ENCODE measurements at regions not wholly inside any gene's neighbourhood (a gene's known extent, or its start where the extent isn't known, plus 50 kb on each side); places are given as distances from the start of the nearest gene placed in this dataset.

- no peaks in the 10 kb centered on the region for H3K36me3 Mint-ChIP-seq
- H3K9me3 Mint-ChIP-seq: no peaks in the 10 kb centered on the region
- H3K4me3 Mint-ChIP-seq: no peak overlapping the region
- no peak for ATAC-seq
- peaks cover 0 to 5% of the 10 kb centered on the region in 2 donors for H3K27me3 Mint-ChIP-seq
- H3K4me1 Mint-ChIP-seq (ENCODE audit: low read depth in 2 of 2): no peaks in the 10 kb centered on the region
- H3K27ac Mint-ChIP-seq: no peak overlapping the region
- no peak for DNase-seq (ENCODE audit: low spot score)
These were observed 131.9 kb downstream of the ASB1 start for GRCh38 chr2:238558456-238559099.

- Mint-ChIP-seq H3K27me3 (no peaks in the 10 kb centered on the region), H3K9me3 (no peaks in the 10 kb centered on the region), H3K4me1 (ENCODE audit: low read depth in 2 of 2) (no peaks in the 10 kb centered on the region), H3K27ac (no peak overlapping the region), H3K4me3 (no peak overlapping the region), H3K36me3 (no peaks in the 10 kb centered on the region)
- ATAC-seq (peak in 1 of 2 donors; percentile 56), DNase-seq (ENCODE audit: low spot score) (peak; percentile 56)
These were observed 133.5 kb downstream of the ASB1 start for GRCh38 chr2:238560234-238560633.

GRCh38 chr2:238561230-238561629 lies 134.5 kb downstream of the ASB1 start:
- Mint-ChIP-seq H3K36me3 (no peaks in the 10 kb centered on the region), H3K27me3 (no peaks in the 10 kb centered on the region), H3K4me3 (no peak overlapping the region), H3K4me1 (ENCODE audit: low read depth in 2 of 2) (no peaks in the 10 kb centered on the region), H3K27ac (no peak overlapping the region), H3K9me3 (no peaks in the 10 kb centered on the region)
- DNase-seq (ENCODE audit: low spot score): peak; percentile 5
- ATAC-seq: no peak

- DNase-seq (ENCODE audit: low spot score): no peak
- no peak for ATAC-seq
- H3K27ac Mint-ChIP-seq: no peak overlapping the region
- no peaks in the 10 kb centered on the region for H3K27me3 Mint-ChIP-seq
- no peaks in the 10 kb centered on the region for H3K36me3 Mint-ChIP-seq
- H3K4me1 Mint-ChIP-seq (ENCODE audit: low read depth in 2 of 2): no peaks in the 10 kb centered on the region
- H3K9me3 Mint-ChIP-seq: no peaks in the 10 kb centered on the region
- no peak overlapping the region for H3K4me3 Mint-ChIP-seq
These were observed 135.7 kb downstream of the ASB1 start for GRCh38 chr2:238562446-238562845.

GRCh38 chr2:238563551-238563950 lies 136.8 kb downstream of the ASB1 start:
- Mint-ChIP-seq H3K27ac (no peak overlapping the region), H3K36me3 (no peaks in the 10 kb centered on the region), H3K9me3 (no peaks in the 10 kb centered on the region), H3K4me1 (ENCODE audit: low read depth in 2 of 2) (no peaks in the 10 kb centered on the region), H3K27me3 (no peaks in the 10 kb centered on the region), H3K4me3 (no peak overlapping the region)
- no peak for ATAC-seq
- DNase-seq (ENCODE audit: low spot score): peak; percentile 42

- no peak overlapping the region for H3K4me3 Mint-ChIP-seq
- no peaks in the 10 kb centered on the region for H3K9me3 Mint-ChIP-seq
- ATAC-seq (no peak), DNase-seq (ENCODE audit: low spot score) (peak; percentile 51)
- no peaks in the 10 kb centered on the region for H3K27me3 Mint-ChIP-seq
- H3K36me3 Mint-ChIP-seq: no peaks in the 10 kb centered on the region
- no peak overlapping the region for H3K27ac Mint-ChIP-seq
- no peaks in the 10 kb centered on the region for H3K4me1 Mint-ChIP-seq (ENCODE audit: low read depth in 2 of 2)
These were observed 137.7 kb downstream of the ASB1 start for GRCh38 chr2:238564286-238564920.

GRCh38 chr2:238565031-238565430 lies 138.3 kb downstream of the ASB1 start:
- H3K9me3 Mint-ChIP-seq: no peaks in the 10 kb centered on the region
- ATAC-seq: no peak
- no peaks in the 10 kb centered on the region for H3K27me3 Mint-ChIP-seq
- no peaks in the 10 kb centered on the region for H3K4me1 Mint-ChIP-seq (ENCODE audit: low read depth in 2 of 2)
- no peak overlapping the region for H3K4me3 Mint-ChIP-seq
- H3K36me3 Mint-ChIP-seq: no peaks in the 10 kb centered on the region
- peak; percentile 25 for DNase-seq (ENCODE audit: low spot score)
- no peak overlapping the region for H3K27ac Mint-ChIP-seq

- H3K4me1 Mint-ChIP-seq (ENCODE audit: low read depth in 2 of 2): no peaks in the 10 kb centered on the region
- no peaks in the 10 kb centered on the region for H3K27me3 Mint-ChIP-seq
- ATAC-seq (peak in 1 of 2 donors; percentile 25), DNase-seq (ENCODE audit: low spot score) (peak; percentile 31)
- no peak overlapping the region for H3K27ac Mint-ChIP-seq
- no peaks in the 10 kb centered on the region for H3K36me3 Mint-ChIP-seq
- no peaks in the 10 kb centered on the region for H3K9me3 Mint-ChIP-seq
- H3K4me3 Mint-ChIP-seq: no peak overlapping the region
These were observed 139.4 kb downstream of the ASB1 start for GRCh38 chr2:238566001-238566645.

GRCh38 chr2:238567067-238567855 lies 140.5 kb downstream of the ASB1 start:
- no peak overlapping the region for H3K4me3 Mint-ChIP-seq
- H3K9me3 Mint-ChIP-seq: no peaks in the 10 kb centered on the region

GRCh38 chr2:238567996-238568395 lies 141.3 kb downstream of the ASB1 start:
- no peaks in the 10 kb centered on the region for H3K4me1 Mint-ChIP-seq (ENCODE audit: low read depth in 2 of 2)
- no peak overlapping the region for H3K27ac Mint-ChIP-seq
- DNase-seq (ENCODE audit: low spot score) (no peak), ATAC-seq (peak in 1 of 2 donors; percentile 25)
- no peaks in the 10 kb centered on the region for H3K36me3 Mint-ChIP-seq
- H3K9me3 Mint-ChIP-seq: no peaks in the 10 kb centered on the region
- H3K4me3 Mint-ChIP-seq: no peak overlapping the region
- no peaks in the 10 kb centered on the region for H3K27me3 Mint-ChIP-seq

More at GRCh38 chr2:238567067-238567855, 140.5 kb downstream of the ASB1 start:
- H3K27ac Mint-ChIP-seq: no peak overlapping the region
- H3K36me3 Mint-ChIP-seq: no peaks in the 10 kb centered on the region
- no peak for ATAC-seq
- DNase-seq (ENCODE audit: low spot score): no peak
- no peaks in the 10 kb centered on the region for H3K4me1 Mint-ChIP-seq (ENCODE audit: low read depth in 2 of 2)
- H3K27me3 Mint-ChIP-seq: no peaks in the 10 kb centered on the region

GRCh38 chr2:238568455-238569440 lies 142.0 kb downstream of the ASB1 start:
- ATAC-seq (no peak), DNase-seq (ENCODE audit: low spot score) (no peak)
- H3K27ac Mint-ChIP-seq: no peak overlapping the region
- H3K4me3 Mint-ChIP-seq: no peak overlapping the region
- no peaks in the 10 kb centered on the region for H3K36me3 Mint-ChIP-seq
- H3K4me1 Mint-ChIP-seq (ENCODE audit: low read depth in 2 of 2): no peaks in the 10 kb centered on the region
- no peaks in the 10 kb centered on the region for H3K27me3 Mint-ChIP-seq
- H3K9me3 Mint-ChIP-seq: no peaks in the 10 kb centered on the region

- DNase-seq (ENCODE audit: low spot score) (no peak), ATAC-seq (no peak)
- H3K36me3 Mint-ChIP-seq: no peaks in the 10 kb centered on the region
- H3K9me3 Mint-ChIP-seq: no peaks in the 10 kb centered on the region
- no peak overlapping the region for H3K4me3 Mint-ChIP-seq
- H3K4me1 Mint-ChIP-seq (ENCODE audit: low read depth in 2 of 2): no peaks in the 10 kb centered on the region
- H3K27ac Mint-ChIP-seq: no peak overlapping the region
- no peaks in the 10 kb centered on the region for H3K27me3 Mint-ChIP-seq
These were observed 142.9 kb downstream of the ASB1 start for GRCh38 chr2:238569507-238570195.
